ENCODE measurements at regions not wholly inside any gene's neighbourhood (a gene's known extent, or its start where the extent isn't known, plus 50 kb on each side); places are given as distances from the start of the nearest gene placed in this dataset.

DNA sequence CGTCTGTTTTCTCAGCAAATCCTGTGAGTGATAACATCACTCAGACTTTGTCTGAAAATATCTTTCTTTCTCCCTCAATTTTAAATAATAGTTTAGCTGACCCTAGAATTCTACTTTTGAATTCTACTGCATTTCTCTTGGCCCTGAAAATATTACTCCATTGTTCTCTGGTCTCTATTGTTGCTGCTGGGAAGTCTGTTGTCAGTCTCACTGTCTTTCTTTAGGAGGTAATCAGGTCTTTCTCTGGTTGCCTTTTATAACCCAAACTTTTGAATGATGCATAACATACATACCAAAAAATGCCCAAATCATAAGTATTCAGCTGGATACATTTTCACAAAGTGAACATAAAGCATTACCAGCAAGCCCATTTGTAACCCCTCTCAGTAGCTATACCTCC, 100.0 kb downstream of the MATN1 start:
- TF ChIP-seq, protein P1, sequence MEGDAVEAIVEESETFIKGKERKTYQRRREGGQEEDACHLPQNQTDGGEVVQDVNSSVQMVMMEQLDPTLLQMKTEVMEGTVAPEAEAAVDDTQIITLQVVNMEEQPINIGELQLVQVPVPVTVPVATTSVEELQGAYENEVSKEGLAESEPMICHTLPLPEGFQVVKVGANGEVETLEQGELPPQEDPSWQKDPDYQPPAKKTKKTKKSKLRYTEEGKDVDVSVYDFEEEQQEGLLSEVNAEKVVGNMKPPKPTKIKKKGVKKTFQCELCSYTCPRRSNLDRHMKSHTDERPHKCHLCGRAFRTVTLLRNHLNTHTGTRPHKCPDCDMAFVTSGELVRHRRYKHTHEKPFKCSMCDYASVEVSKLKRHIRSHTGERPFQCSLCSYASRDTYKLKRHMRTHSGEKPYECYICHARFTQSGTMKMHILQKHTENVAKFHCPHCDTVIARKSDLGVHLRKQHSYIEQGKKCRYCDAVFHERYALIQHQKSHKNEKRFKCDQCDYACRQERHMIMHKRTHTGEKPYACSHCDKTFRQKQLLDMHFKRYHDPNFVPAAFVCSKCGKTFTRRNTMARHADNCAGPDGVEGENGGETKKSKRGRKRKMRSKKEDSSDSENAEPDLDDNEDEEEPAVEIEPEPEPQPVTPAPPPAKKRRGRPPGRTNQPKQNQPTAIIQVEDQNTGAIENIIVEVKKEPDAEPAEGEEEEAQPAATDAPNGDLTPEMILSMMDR (IDR thresholded peaks at IDR 0.05; ENCODE audit: low read depth, low read length, missing input control): no peak
- TF ChIP-seq SP1 (IDR thresholded peaks at IDR 0.05): no peak
- TF ChIP-seq, protein P2, sequence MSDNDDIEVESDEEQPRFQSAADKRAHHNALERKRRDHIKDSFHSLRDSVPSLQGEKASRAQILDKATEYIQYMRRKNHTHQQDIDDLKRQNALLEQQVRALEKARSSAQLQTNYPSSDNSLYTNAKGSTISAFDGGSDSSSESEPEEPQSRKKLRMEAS (IDR thresholded peaks at IDR 0.05): no peak
- no peak for TF ChIP-seq TAF1 (conservative IDR thresholded peaks at IDR 0.05)
- TF ChIP-seq FOXA2 (IDR thresholded peaks at IDR 0.05): no peak
- TF ChIP-seq, protein P3, sequence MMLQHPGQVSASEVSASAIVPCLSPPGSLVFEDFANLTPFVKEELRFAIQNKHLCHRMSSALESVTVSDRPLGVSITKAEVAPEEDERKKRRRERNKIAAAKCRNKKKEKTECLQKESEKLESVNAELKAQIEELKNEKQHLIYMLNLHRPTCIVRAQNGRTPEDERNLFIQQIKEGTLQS (IDR thresholded peaks at IDR 0.05): no peak
